NB4 (cell line): ENCODE measurements at regions not wholly inside any gene's neighbourhood (a gene's known extent, or its start where the extent isn't known, plus 50 kb on each side); places are given as distances from the start of the nearest gene placed in this dataset.

Experiments used
- DNase-seq: peaks from one replicate; pipeline ENCODE4 v3.0.0; 2010; ENCODE audit warnings: low read depth
- H3K4me3 ChIP-seq: one replicate; pipeline ENCODE4 v1.5.1; 2011; ENCODE audit warnings: mild to moderate bottlenecking, low read depth, low read length, moderate library complexity
- MYC ChIP-seq: IDR thresholded peaks from 2 replicates; pipeline ENCODE4 v1.6.1; 2011; ENCODE audit warnings: low read depth, low read length
- POLR2A ChIP-seq: IDR thresholded peaks from 2 replicates; pipeline ENCODE4 v1.6.1; 2011; ENCODE audit warnings: mild to moderate bottlenecking; ENCODE audit not compliant: insufficient read length; ENCODE audit errors: extremely low read depth
- TF ChIP-seq, protein P1 (sequence below): IDR thresholded peaks from one replicate; pipeline ENCODE4 v1.5.1; 2012; ENCODE audit warnings: low read depth, low read length
- TF ChIP-seq, protein P2 (sequence below): IDR thresholded peaks from 2 replicates; pipeline ENCODE4 v1.6.1; 2011; ENCODE audit warnings: low read depth, low read length

DNA sequence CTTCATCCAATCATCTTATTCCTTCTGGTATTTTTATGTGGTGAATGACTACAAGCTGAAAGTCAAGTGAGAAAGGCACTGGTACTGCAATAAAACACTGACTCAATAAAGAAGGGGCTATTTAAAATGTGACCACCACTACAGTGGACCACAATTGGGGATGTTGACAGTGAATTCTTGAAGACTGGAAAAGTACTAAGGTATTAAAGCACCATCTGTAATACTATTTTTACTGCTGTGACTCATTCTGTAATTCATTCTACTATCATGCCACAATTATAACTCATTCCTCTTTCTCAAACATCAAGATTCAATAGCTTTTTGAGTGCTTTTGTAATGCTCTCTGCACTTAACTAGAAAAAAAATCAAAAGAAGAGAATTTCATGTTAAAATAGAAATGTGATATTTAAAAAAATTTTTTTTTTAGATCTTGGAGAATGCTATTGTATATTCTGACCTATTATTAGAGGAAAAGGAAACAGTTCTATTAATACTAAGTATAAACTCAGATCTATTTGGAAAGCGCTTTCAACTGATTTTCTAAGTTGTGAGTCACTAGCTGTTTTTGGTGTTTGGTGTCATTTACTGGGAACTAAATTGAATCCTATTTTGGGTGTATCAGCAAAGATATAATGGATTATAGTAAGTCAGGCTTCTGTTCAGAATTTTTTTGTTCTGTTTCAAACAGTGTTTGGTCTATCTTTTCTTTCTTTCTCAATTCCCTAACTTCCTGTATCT is 104.7 kb upstream of the TMEM170B start:
- no peak for DNase-seq
- no peak overlapping the region for H3K4me3 ChIP-seq
- TF ChIP-seq MYC, result no peak
- TF ChIP-seq, protein P1, sequence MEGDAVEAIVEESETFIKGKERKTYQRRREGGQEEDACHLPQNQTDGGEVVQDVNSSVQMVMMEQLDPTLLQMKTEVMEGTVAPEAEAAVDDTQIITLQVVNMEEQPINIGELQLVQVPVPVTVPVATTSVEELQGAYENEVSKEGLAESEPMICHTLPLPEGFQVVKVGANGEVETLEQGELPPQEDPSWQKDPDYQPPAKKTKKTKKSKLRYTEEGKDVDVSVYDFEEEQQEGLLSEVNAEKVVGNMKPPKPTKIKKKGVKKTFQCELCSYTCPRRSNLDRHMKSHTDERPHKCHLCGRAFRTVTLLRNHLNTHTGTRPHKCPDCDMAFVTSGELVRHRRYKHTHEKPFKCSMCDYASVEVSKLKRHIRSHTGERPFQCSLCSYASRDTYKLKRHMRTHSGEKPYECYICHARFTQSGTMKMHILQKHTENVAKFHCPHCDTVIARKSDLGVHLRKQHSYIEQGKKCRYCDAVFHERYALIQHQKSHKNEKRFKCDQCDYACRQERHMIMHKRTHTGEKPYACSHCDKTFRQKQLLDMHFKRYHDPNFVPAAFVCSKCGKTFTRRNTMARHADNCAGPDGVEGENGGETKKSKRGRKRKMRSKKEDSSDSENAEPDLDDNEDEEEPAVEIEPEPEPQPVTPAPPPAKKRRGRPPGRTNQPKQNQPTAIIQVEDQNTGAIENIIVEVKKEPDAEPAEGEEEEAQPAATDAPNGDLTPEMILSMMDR, result no peak
- TF ChIP-seq, protein P2, sequence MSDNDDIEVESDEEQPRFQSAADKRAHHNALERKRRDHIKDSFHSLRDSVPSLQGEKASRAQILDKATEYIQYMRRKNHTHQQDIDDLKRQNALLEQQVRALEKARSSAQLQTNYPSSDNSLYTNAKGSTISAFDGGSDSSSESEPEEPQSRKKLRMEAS, result no peak

GRCh38 chr6:11432091-11432490 is 105.5 kb upstream of the TMEM170B start:
- no peak overlapping the region for H3K4me3 ChIP-seq
- DNase-seq, result no peak
- TF ChIP-seq POLR2A, result no peak
- TF ChIP-seq, protein P2, result no peak
- TF ChIP-seq, protein P1, result no peak
- TF ChIP-seq MYC, result no peak

DNA sequence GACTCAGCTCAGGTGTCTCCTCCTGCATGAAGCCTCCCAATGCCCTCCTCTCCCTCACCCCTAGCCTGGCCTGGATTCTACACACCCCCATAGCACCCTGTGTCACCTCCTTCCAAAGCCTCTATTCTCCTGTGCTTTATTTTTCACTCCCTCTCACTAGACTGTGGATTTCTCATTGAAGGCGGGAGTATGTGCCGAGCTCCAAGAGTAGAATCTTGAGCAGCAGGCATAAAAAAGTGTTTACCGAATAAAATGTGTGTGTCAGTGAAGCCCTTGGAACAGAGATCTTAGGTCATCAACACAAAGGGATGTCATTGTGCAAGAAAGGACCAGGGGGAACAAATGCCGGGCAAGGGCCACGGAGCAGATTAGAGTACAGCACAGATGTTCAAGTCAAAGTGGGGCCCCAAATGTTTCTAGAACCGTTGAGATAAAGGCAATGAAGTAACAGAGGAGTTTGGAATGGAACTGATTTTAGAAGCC is 106.1 kb upstream of the TMEM170B start:
- TF ChIP-seq, protein P1, result no peak
- TF ChIP-seq, protein P2, result no peak

GRCh38 chr6:11430036-11430435 is 107.5 kb upstream of the TMEM170B start:
- no peak overlapping the region for H3K4me3 ChIP-seq
- TF ChIP-seq, protein P2, result no peak
- TF ChIP-seq POLR2A (no peak), MYC (no peak)
- TF ChIP-seq, protein P1, result no peak
- DNase-seq, result no peak

More for the DNA sequence above, 106.1 kb upstream of the TMEM170B start:
- DNase-seq, result no peak
- H3K4me3 ChIP-seq, result no peak overlapping the region

DNA sequence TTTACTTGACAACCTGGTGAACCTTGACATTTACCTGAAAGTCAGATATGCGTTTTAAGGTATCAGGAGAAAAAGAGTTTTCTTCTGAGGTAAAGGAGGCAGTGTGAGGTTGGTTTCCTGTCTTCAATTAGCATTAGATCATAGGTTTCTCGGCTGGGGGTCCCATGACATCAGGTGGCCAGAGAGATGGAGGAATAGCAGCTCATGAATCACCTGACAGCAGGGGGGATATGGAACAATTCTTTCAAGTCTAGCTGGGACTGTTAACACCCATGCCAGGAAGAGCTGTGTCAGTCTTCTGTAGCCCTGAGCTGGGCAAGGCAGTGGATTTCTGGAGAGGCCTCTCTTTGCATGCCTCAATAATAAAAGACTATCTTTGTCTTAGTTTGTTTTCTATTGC is 108.0 kb upstream of the TMEM170B start:
- TF ChIP-seq, protein P1, result no peak
- TF ChIP-seq POLR2A, result no peak
- no peak for TF ChIP-seq MYC
- TF ChIP-seq, protein P2, result no peak

More for the DNA sequence above, 108.0 kb upstream of the TMEM170B start:
- no peak for DNase-seq
- no peak overlapping the region for H3K4me3 ChIP-seq
